M059J (cell line): ENCODE measurements at regions not wholly inside any gene's neighbourhood (a gene's known extent, or its start where the extent isn't known, plus 50 kb on each side); places are given as distances from the start of the nearest gene placed in this dataset.

ENCODE experiments used
- DNase-seq: peaks from one replicate; pipeline ENCODE4 v3.0.0-alpha.2; 2012; ENCODE audit warnings: low read depth

- DNase-seq: no peak
Measured at GRCh38 chr20:50405915-50406609, 104.1 kb upstream of the PTPN1 start.

GRCh38 chr20:50406610-50407136 is 103.5 kb upstream of the PTPN1 start:
- no peak for DNase-seq

- no peak for DNase-seq
Measured at GRCh38 chr20:50408526-50409364, 101.4 kb upstream of the PTPN1 start.

GRCh38 chr20:50409495-50409894 is 100.7 kb upstream of the PTPN1 start:
- no peak for DNase-seq

- no peak for DNase-seq
Measured at GRCh38 chr20:50410343-50410742, 99.8 kb upstream of the PTPN1 start.

- no peak for DNase-seq
Measured at GRCh38 chr20:50412069-50412468, 98.1 kb upstream of the PTPN1 start.

- no peak for DNase-seq
Measured at GRCh38 chr20:50412499-50412898, 97.7 kb upstream of the PTPN1 start.

GRCh38 chr20:50413088-50413500 is 97.1 kb upstream of the PTPN1 start:
- peak; percentile 72 for DNase-seq

- DNase-seq: no peak
Measured at GRCh38 chr20:50415021-50415515, 95.1 kb upstream of the PTPN1 start.

GRCh38 chr20:50415516-50416268 is 94.5 kb upstream of the PTPN1 start:
- peak; percentile 99 for DNase-seq

- no peak for DNase-seq
Measured at GRCh38 chr20:50416269-50417022, 93.7 kb upstream of the PTPN1 start.

- no peak for DNase-seq
Measured at GRCh38 chr20:50417023-50417329, 93.2 kb upstream of the PTPN1 start.

GRCh38 chr20:50417484-50418235 is 92.5 kb upstream of the PTPN1 start:
- DNase-seq: no peak

GRCh38 chr20:50418890-50419642 is 91.1 kb upstream of the PTPN1 start:
- no peak for DNase-seq

GRCh38 chr20:50420380-50420779 is 89.8 kb upstream of the PTPN1 start:
- no peak for DNase-seq

GRCh38 chr20:50421356-50422340 is 88.5 kb upstream of the PTPN1 start:
- peak; percentile 38 for DNase-seq

GRCh38 chr20:50423758-50424157 is 86.4 kb upstream of the PTPN1 start:
- no peak for DNase-seq

- DNase-seq: peak; percentile 47
Measured at GRCh38 chr20:50425076-50425475, 85.1 kb upstream of the PTPN1 start.
